ENCODE measurements at regions not wholly inside any gene's neighbourhood (a gene's known extent, or its start where the extent isn't known, plus 50 kb on each side); places are given as distances from the start of the nearest gene placed in this dataset.

DNA sequence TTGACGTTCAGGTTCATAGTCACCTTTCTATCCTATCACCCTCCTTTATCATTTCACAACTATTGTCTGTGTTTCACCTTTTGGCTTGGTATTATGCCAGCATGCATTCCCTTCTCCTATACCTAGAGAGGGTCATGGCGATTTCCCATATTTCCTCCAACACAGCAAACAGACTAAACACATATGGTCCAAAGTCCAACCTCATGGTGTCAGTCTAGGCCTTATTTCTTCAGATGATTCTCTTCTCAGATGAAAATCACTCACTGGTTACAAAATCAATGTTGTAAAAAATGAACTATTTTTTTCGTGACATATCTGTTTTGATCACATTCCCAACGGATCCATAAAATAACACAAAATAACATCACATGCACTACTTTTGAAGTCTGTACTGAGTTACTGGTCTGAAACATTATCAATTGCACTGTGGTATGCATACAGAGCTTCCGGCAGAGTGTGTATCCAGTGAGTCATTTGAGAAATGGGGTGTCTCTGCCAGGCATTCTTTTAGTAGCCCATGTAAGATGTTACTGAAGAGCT is 204.8 kb upstream of the GALNT5 start:
- no peaks in the 10 kb centered on the region for H3K4me1 Mint-ChIP-seq
- ATAC-seq (no peak), DNase-seq (ENCODE audit: low spot score) (no peak)
- ChIA-PET CTCF (no interaction called here), POLR2A (no interaction called here)
- TF ChIP-seq CREB1 (CRISPR knock-in tag; IDR thresholded peaks at IDR 0.05) (no peak), GABPB1 (CRISPR knock-in tag; IDR thresholded peaks at IDR 0.05) (0 out of 2 replicates have a peak, but pooled peaks have one; percentile 20), FOXK1 (CRISPR knock-in tag; IDR thresholded peaks at IDR 0.05) (no peak)
- no peak overlapping the region for H3K4me3 Mint-ChIP-seq
- no peaks in the 10 kb centered on the region for H3K36me3 Mint-ChIP-seq
- no peaks in the 10 kb centered on the region for H3K9me3 Mint-ChIP-seq
- H3K27me3 Mint-ChIP-seq (ENCODE audit: low read depth), result no peaks in the 10 kb centered on the region
- H3K27ac Mint-ChIP-seq, result no peak overlapping the region

DNA sequence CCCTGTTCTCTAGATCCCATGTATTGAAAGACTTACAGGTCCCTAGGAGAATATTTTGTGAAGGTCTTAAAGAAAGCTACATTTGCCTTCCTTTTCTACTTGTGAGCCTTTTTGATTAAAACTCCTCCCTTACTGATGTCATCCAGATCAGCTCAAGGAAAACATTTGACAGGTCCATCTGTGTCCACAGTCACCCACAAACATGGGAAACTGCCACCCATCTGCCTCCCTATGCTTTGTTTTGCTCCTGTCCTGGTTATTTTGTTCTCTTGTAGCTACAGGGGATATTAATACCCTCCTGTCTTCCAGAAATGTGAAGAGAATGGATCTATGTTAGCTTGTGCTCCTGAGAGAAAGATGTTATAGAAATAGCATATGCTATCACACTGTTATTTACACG is 203.6 kb upstream of the GALNT5 start:
- no peak for DNase-seq (ENCODE audit: low spot score)
- H3K27me3 Mint-ChIP-seq (ENCODE audit: low read depth), result no peaks in the 10 kb centered on the region
- POLR2A ChIA-PET, result no interaction called here
- no peaks in the 10 kb centered on the region for H3K9me3 Mint-ChIP-seq
- H3K4me3 Mint-ChIP-seq, result no peak overlapping the region
- H3K4me1 Mint-ChIP-seq, result 0 out of 2 replicates have a peak, but pooled peaks cover 2% of the 10 kb centered on the region
- CTCF ChIA-PET, result no interaction called here
- no peak overlapping the region for H3K27ac Mint-ChIP-seq
- no peaks in the 10 kb centered on the region for H3K36me3 Mint-ChIP-seq
- no peak for ATAC-seq
- TF ChIP-seq SMAD4 (CRISPR knock-in tag; IDR thresholded peaks at IDR 0.05) (no peak), RELA (CRISPR knock-in tag; IDR thresholded peaks at IDR 0.05; ENCODE audit: borderline replicate concordance) (no peak), ZNF532 (CRISPR knock-in tag; IDR thresholded peaks at IDR 0.05; ENCODE audit: borderline replicate concordance) (no peak), E2F5 (CRISPR knock-in tag; IDR thresholded peaks at IDR 0.05) (no peak), JAZF1 (CRISPR knock-in tag; IDR thresholded peaks at IDR 0.05) (no peak), ZNF219 (CRISPR knock-in tag; IDR thresholded peaks at IDR 0.05; ENCODE audit: borderline replicate concordance) (no peak), ATF1 (CRISPR knock-in tag; IDR thresholded peaks at IDR 0.05) (no peak), ARID4B (CRISPR knock-in tag; IDR thresholded peaks at IDR 0.05; ENCODE audit: borderline replicate concordance) (no peak), ESRRA (CRISPR knock-in tag; IDR thresholded peaks at IDR 0.05; ENCODE audit: borderline replicate concordance) (no peak), OVOL2 (CRISPR knock-in tag; IDR thresholded peaks at IDR 0.05; ENCODE audit: borderline replicate concordance) (no peak), ETV6 (CRISPR knock-in tag; IDR thresholded peaks at IDR 0.05) (no peak), RORB (CRISPR knock-in tag; IDR thresholded peaks at IDR 0.05) (no peak), TP53 (CRISPR knock-in tag; IDR thresholded peaks at IDR 0.05) (no peak), NR3C1 (CRISPR knock-in tag; conservative IDR thresholded peaks at IDR 0.05; ENCODE audit: low read depth) (no peak)
- TF ChIP-seq, protein P1, sequence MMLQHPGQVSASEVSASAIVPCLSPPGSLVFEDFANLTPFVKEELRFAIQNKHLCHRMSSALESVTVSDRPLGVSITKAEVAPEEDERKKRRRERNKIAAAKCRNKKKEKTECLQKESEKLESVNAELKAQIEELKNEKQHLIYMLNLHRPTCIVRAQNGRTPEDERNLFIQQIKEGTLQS (CRISPR knock-in tag; conservative IDR thresholded peaks at IDR 0.05), result no peak
- TF ChIP-seq, protein P2, sequence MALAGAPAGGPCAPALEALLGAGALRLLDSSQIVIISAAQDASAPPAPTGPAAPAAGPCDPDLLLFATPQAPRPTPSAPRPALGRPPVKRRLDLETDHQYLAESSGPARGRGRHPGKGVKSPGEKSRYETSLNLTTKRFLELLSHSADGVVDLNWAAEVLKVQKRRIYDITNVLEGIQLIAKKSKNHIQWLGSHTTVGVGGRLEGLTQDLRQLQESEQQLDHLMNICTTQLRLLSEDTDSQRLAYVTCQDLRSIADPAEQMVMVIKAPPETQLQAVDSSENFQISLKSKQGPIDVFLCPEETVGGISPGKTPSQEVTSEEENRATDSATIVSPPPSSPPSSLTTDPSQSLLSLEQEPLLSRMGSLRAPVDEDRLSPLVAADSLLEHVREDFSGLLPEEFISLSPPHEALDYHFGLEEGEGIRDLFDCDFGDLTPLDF (CRISPR knock-in tag; IDR thresholded peaks at IDR 0.05), result no peak
- TF ChIP-seq, protein P3, sequence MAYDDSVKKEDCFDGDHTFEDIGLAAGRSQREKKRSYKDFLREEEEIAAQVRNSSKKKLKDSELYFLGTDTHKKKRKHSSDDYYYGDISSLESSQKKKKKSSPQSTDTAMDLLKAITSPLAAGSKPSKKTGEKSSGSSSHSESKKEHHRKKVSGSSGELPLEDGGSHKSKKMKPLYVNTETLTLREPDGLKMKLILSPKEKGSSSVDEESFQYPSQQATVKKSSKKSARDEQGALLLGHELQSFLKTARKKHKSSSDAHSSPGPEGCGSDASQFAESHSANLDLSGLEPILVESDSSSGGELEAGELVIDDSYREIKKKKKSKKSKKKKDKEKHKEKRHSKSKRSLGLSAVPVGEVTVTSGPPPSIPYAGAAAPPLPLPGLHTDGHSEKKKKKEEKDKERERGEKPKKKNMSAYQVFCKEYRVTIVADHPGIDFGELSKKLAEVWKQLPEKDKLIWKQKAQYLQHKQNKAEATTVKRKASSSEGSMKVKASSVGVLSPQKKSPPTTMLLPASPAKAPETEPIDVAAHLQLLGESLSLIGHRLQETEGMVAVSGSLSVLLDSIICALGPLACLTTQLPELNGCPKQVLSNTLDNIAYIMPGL (CRISPR knock-in tag; IDR thresholded peaks at IDR 0.05), result no peak
- TF ChIP-seq, protein P4, sequence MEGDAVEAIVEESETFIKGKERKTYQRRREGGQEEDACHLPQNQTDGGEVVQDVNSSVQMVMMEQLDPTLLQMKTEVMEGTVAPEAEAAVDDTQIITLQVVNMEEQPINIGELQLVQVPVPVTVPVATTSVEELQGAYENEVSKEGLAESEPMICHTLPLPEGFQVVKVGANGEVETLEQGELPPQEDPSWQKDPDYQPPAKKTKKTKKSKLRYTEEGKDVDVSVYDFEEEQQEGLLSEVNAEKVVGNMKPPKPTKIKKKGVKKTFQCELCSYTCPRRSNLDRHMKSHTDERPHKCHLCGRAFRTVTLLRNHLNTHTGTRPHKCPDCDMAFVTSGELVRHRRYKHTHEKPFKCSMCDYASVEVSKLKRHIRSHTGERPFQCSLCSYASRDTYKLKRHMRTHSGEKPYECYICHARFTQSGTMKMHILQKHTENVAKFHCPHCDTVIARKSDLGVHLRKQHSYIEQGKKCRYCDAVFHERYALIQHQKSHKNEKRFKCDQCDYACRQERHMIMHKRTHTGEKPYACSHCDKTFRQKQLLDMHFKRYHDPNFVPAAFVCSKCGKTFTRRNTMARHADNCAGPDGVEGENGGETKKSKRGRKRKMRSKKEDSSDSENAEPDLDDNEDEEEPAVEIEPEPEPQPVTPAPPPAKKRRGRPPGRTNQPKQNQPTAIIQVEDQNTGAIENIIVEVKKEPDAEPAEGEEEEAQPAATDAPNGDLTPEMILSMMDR (IDR thresholded peaks at IDR 0.05), result no peak
